A204.1 (cell line): ENCODE measurements at regions not wholly inside any gene's neighbourhood (a gene's known extent, or its start where the extent isn't known, plus 50 kb on each side); places are given as distances from the start of the nearest gene placed in this dataset.
A peak's percentile ranks its signal among the peaks of the same experiment; 100 is the strongest.

Source experiments
- FAIRE-seq: peaks from 2 replicates; lab custom pipeline; 2012; peaks lifted over from hg19 to GRCh38; lab: Jason Lieb, UNC

DNA sequence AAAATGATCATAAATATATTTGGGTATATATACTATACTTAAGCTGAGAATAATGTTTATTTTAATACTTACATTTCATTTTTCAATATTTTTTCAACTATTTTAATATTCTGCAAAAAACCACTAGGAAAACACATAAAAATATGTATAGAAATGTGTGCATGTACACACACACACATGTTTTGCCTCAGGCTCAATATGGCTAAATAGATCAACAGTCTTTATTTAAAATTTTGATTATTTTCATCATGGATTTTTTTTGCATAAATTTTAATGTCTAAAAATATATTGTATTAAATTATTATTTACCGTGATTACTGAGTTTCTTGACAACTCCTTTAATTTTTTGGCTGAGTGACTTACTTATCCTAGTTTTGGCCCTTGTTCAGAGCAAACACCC lies 846.5 kb downstream of the DHX35 start:
- FAIRE-seq = peak; percentile 58

DNA sequence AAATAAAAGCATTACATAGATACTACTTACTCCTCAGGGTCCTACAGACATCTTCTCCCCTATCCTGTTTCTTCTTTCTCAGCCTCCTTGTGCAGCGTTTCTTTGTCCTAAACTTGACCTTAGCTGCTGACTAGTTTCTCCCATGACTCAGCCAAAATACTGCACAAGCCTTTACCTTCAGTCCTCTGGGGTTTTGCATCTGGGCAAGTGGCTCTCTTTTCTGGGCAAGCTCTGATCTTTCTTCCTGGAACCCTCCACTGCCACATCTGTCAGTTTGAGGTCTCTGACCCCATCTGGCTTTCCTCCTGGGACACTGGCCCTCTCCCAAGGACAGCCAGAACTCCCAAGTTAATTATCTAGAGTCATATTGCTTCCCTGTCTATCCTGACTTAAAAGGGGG lies 838.4 kb downstream of the DHX35 start:
- FAIRE-seq = no peak

GRCh38 chr20:39800111-39800510 lies 838.0 kb downstream of the DHX35 start:
- no peak for FAIRE-seq

DNA sequence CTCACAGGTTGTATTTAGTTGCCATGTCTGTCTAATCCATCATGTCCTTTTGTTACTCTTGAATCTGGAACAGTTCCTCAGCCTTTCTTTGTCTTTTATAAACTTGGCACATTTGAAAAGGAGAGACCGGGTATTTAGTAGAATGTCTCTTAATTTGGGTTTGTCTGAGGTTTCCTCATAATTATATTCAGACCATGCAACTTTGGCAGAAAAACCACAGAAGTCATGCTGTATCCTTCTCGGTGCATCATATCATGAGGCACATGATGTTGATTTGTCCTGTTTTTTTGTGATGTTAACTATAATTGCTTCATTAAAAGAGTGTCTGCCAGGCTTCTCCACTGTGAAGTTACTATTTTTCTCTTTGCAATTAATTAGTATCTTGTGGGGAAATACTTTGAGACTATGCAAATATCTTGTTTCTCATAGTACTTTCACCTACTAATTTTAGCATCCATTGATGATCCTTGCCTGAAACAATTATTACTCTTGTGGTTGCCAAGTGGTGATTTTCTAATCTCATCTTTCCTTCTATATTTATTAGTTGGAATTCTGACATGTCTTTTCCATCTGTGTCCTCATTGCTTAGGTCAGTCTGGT lies 837.3 kb downstream of the DHX35 start:
- no peak for FAIRE-seq

- FAIRE-seq = no peak
Observed at GRCh38 chr20:39795401-39796272, 833.5 kb downstream of the DHX35 start.

DNA sequence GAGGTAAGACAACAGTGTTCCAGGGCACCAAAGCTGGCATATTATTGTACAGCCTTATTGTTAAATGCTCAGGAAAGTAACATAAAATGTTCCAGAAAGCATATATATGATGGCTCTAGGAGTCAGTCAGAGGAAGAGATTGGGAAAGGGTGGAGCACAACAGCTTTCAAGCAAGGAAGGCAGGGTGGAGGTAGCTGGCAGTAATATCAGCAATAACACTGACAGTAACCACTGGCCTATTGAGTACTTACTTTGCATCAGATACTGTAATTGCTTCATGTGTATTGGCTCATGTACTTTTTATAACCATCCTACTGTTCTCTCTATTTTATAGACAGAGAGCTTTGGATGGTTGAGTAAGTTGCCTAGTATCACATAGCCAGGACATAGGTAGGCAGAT lies 830.2 kb downstream of the DHX35 start:
- FAIRE-seq = no peak

DNA sequence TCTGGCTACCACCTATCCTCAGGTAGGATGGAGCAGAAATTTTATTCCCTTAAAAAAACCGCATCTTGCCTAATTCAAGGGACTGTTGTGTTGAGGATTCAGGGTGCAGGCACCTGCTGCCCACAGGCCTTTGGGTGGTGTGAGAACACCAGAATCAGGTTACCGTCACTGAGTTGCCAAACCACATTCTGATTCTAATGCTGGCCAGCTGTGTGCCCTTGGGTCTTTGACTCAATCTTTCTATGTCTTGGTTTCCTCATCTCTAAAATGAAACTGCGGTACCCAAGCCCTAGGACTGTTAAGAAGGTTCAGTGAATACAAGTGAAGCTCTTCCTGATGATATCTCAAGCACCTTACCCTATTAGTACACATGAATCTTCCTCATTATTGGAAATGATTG lies 827.3 kb downstream of the DHX35 start:
- no peak for FAIRE-seq

GRCh38 chr20:39785252-39785917 lies 823.2 kb downstream of the DHX35 start:
- no peak for FAIRE-seq

DNA sequence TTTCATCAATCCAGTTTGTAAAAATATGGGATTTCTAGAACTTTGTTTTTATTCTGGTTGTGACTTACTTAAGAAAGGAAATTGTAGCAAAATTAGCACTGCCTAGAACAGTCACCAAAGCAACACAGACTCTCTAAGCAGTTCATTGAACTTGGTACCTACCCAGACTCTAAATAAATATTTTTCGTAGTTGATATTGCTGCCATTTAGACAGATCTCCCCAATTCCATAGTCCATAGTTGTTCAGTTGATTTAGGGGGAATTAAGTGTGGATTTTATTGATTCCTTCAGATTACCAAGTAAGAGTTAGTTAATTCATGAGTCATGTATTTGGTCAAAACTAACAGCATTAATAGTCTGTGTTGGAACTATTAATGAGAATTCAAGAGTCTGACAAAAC lies 822.5 kb downstream of the DHX35 start:
- FAIRE-seq = no peak

- no peak for FAIRE-seq
Observed at GRCh38 chr20:39778847-39779604, 816.9 kb downstream of the DHX35 start.

- no peak for FAIRE-seq
Observed at GRCh38 chr20:39778431-39778830, 816.3 kb downstream of the DHX35 start.

- no peak for FAIRE-seq
Observed at GRCh38 chr20:39777610-39778009, 815.5 kb downstream of the DHX35 start.

DNA sequence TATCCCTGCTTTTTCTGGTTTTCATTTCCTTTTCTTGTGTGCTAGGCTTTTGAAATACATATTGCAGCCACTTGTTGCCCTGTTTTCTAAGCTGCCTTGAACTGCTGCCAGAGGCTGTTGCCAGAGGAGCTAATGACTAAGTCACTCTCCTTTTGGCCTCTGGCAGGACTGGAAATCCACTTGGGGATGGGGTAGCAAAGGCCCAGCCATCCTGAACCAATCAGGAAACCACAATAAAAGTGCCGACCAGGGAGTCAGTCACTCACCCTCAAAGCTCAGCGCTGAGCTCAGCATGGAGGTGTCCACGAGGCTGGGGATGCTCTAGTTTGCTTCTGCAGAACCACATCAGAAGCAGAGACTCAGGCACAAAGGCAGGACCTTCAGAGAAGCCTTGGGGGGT lies 813.0 kb downstream of the DHX35 start:
- FAIRE-seq = no peak

- FAIRE-seq = no peak
Observed at GRCh38 chr20:39773380-39774000, 811.3 kb downstream of the DHX35 start.

DNA sequence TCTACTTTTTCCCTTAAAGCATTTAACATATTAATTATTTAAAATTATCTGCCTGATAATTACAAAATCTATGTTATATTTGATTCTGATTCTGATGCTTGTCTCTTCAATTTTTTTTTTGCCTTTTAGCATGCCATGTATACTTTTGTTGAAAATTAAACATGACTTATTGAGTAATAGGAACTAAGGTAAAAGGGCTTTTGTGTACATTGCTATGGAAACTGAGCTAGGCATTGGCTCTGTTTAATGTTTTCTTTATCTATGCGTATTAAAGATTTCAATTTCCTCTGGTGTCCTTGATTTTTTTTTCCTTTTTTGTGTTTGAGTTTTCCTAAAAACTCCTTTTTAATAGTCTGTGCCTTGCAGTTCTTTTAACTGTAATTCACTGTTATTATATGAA lies 805.2 kb downstream of the DHX35 start:
- no peak for FAIRE-seq

DNA sequence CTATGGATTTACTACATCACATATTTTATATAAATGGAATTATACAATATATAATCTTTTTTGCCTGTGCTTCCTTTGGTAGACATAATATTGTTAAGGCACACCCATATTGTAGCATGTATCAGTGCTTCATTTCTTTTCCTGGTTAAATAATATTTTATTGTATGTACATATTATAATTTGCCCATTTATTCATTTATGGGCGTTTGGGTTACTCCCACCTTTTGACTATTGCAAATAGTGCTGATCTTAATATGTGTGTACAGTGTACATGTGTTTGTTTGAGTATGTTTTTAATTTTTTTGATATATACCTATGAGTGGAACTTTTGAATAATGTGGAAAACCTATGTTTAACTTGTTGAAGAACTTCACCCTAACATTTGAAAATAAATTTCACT lies 804.2 kb downstream of the DHX35 start:
- no peak for FAIRE-seq

DNA sequence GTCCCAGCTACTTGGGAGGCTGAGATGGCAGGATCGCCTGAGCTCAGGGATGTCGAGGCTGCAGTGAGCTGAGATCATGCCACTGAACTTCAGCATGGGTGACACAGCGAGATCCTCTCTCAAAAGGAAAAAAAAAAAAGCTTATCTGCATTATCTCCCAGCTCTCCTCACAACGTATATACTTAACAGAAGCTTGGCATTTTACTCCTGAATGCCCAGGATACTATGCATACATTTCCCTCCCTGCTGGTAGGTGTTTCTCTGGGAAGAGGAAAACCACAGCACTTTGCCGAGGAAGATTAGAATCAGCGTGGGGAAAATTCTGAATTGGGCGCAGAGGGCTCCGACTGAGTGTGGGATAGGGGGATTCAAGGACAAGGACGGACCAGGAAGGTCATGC lies 800.6 kb downstream of the DHX35 start:
- FAIRE-seq = no peak

DNA sequence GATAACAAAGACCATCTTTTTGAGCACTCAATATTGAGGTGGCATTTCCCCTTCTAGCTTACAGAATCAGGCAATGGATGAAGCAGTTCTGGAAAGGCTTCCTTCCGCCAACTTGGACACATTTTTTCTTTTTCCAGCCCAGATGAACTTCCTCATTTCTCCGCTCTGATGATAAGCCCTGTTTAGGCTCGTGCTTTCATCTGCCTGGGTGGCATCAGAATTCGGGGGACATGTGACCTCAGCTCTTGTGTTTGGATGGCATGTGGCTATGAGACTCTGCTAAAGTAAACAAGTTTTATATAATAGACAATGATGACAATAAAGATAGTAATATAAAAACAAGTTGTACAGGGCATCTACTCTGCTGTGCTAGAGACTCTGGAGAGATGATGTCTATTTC lies 796.7 kb downstream of the DHX35 start:
- no peak for FAIRE-seq

GRCh38 chr20:39756828-39757227 lies 794.7 kb downstream of the DHX35 start:
- FAIRE-seq = no peak

DNA sequence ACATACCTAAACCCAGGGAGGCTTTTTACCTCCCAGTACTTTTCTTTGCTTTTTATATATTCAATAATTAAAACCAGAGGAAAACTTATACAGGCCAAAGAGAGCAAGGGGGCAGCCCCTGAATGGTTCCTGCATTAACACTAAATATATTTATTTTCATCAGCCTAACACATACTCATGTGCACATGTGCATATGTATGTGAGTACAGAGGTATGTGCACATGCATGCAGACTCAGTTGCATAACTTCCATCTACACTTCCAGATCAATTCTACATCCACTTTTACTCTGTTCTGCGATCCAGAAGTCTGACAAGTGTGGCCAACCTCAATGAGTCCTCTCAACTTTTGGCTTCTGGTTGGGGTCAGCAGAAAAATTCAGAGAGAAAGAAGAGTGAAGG lies 794.2 kb downstream of the DHX35 start:
- no peak for FAIRE-seq

GRCh38 chr20:39752262-39752876 lies 790.2 kb downstream of the DHX35 start:
- FAIRE-seq = no peak
